ENCODE measurements at regions not wholly inside any gene's neighbourhood (a gene's known extent, or its start where the extent isn't known, plus 50 kb on each side); places are given as distances from the start of the nearest gene placed in this dataset.

- H3K27me3 ChIP-seq (ENCODE audit: control insufficient read depth, insufficient read depth, low read length): no peaks in the 10 kb centered on the region
- H2BK120ac ChIP-seq (ENCODE audit: low read depth, low read length): no peak overlapping the region
- no peaks in the 10 kb centered on the region for H4K20me1 ChIP-seq (ENCODE audit: insufficient read depth, low read length)
- no peak overlapping the region for H3K4me2 ChIP-seq (ENCODE audit: low read depth, low read length)
- DNase-seq: no peak
- H3K9me3 ChIP-seq (ENCODE audit: control insufficient read depth, insufficient read depth, low read length): peaks cover 79% of the 10 kb centered on the region
- no peak overlapping the region for H2BK20ac ChIP-seq (ENCODE audit: low read depth, low read length)
- no peak overlapping the region for H4K91ac ChIP-seq (ENCODE audit: insufficient read depth, low read depth, low read length)
- H4K8ac ChIP-seq (ENCODE audit: low read depth in 2 of 2, low read length in 2 of 2): no peak overlapping the region
- no peak overlapping the region for H2AK9ac ChIP-seq (replicated peaks; ENCODE audit: low read depth, low read length, poor library complexity)
- in situ Hi-C loops (cut with MboI; ENCODE audit: low sequenced_read_pairs) (no loop called here), intact Hi-C loops (cut with micrococcal nuclease) (no loop called here), dilution Hi-C loops (cut with HindIII; ENCODE audit: low sequenced_read_pairs, unreplicated experiment) (no loop called here)
- WGBS, 2 experiments (ENCODE audit: extremely low coverage in 2 of 2, insufficient read length in 1 of 2): 52% methylated on average over 5 of the region's 15 CpGs; no CpG with 5 or more reads in 1 of the 2 experiments
- H3K27ac ChIP-seq (ENCODE audit: insufficient read depth, low read length): no peak overlapping the region
- ChIA-PET CTCF (no interaction called here), POLR2A (ENCODE audit: unreplicated experiment) (no interaction called here)
- H3K18ac ChIP-seq (ENCODE audit: low read depth, low read length): no peak overlapping the region
- no peak for ATAC-seq (ENCODE audit: low read depth)
- no peak overlapping the region for H3K9ac ChIP-seq (ENCODE audit: low read depth, low read length)
- H3K79me1 ChIP-seq (ENCODE audit: low read depth in 1 of 2, low read length in 2 of 2): no peaks in the 10 kb centered on the region
- TF ChIP-seq RFX5 (IDR thresholded peaks at IDR 0.05; ENCODE audit: low read depth, low read length): no peak
- TF ChIP-seq CEBPB (IDR thresholded peaks at IDR 0.05; ENCODE audit: low read depth, low read length): no peak
- TF ChIP-seq, protein P1, sequence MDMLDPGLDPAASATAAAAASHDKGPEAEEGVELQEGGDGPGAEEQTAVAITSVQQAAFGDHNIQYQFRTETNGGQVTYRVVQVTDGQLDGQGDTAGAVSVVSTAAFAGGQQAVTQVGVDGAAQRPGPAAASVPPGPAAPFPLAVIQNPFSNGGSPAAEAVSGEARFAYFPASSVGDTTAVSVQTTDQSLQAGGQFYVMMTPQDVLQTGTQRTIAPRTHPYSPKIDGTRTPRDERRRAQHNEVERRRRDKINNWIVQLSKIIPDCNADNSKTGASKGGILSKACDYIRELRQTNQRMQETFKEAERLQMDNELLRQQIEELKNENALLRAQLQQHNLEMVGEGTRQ (IDR thresholded peaks at IDR 0.05; ENCODE audit: low read depth, low read length): no peak
- no peak for TF ChIP-seq MAZ (IDR thresholded peaks at IDR 0.05; ENCODE audit: borderline replicate concordance, low read depth, low read length)
- no peak for TF ChIP-seq CTCF (conservative IDR thresholded peaks at IDR 0.05; ENCODE audit: low read depth, low read length)
- TF ChIP-seq POLR2A (IDR thresholded peaks at IDR 0.05; ENCODE audit: low read depth, low read length): no peak
- no peak for TF ChIP-seq ELK1 (IDR thresholded peaks at IDR 0.05; ENCODE audit: borderline replicate concordance, low read depth, low read length)
- TF ChIP-seq MAFK (IDR thresholded peaks at IDR 0.05; ENCODE audit: low read depth, low read length): no peak
- TF ChIP-seq BHLHE40 (IDR thresholded peaks at IDR 0.05; ENCODE audit: low read depth, low read length): no peak
- TF ChIP-seq MXI1 (IDR thresholded peaks at IDR 0.05; ENCODE audit: borderline replicate concordance, low read depth, low read length): no peak
- TF ChIP-seq SMC3 (IDR thresholded peaks at IDR 0.05; ENCODE audit: low read depth, low read length): no peak
- no peak for TF ChIP-seq FOS (IDR thresholded peaks at IDR 0.05; ENCODE audit: low read depth, low read length)
- no peak for TF ChIP-seq NFE2L2 (IDR thresholded peaks at IDR 0.05; ENCODE audit: low read depth, low read length)
- no peak for TF ChIP-seq CHD1 (IDR thresholded peaks at IDR 0.05; ENCODE audit: low read depth, low read length)
- no peak for TF ChIP-seq RAD21 (IDR thresholded peaks at IDR 0.05; ENCODE audit: low read length)
- no peak for TF ChIP-seq RCOR1 (IDR thresholded peaks at IDR 0.05; ENCODE audit: insufficient replicate concordance, low read length)
- H3K14ac ChIP-seq (replicated peaks; ENCODE audit: low read depth, low read length): no peak overlapping the region
- H4K5ac ChIP-seq (ENCODE audit: low read depth, low read length): no peak overlapping the region
- H2AFZ ChIP-seq (replicated peaks; ENCODE audit: low read length, poor library complexity): no peak overlapping the region
- H3K4me3 ChIP-seq (ENCODE audit: insufficient read depth, low read depth, low read length): no peak overlapping the region
- no peaks in the 10 kb centered on the region for H3K9me1 ChIP-seq (ENCODE audit: insufficient read depth, low read length)
- no peak overlapping the region for H2AK5ac ChIP-seq (ENCODE audit: low read depth, low read length)
- no peak overlapping the region for H3K23ac ChIP-seq (ENCODE audit: low read depth, low read length)
- H3K56ac ChIP-seq (ENCODE audit: extremely low read depth, insufficient read depth, low read length): no peak overlapping the region
- H3K4me1 ChIP-seq (ENCODE audit: control insufficient read depth, insufficient read depth, low read length): no peaks in the 10 kb centered on the region
- no peaks in the 10 kb centered on the region for H3K36me3 ChIP-seq (ENCODE audit: control insufficient read depth, insufficient read depth, low read length)
- H2BK5ac ChIP-seq (ENCODE audit: low read depth, low read length, poor library complexity, severe bottlenecking): no peak overlapping the region
- no peak overlapping the region for H2BK15ac ChIP-seq (ENCODE audit: low read depth, low read length)
- BruUV-seq (replicated peaks): no TSS peak
- H3K4ac ChIP-seq (ENCODE audit: low read depth, low read length): no peak overlapping the region
Observed at GRCh38 chr1:2881556-2881955, 80.1 kb upstream of the TTC34 start.

Measured in IMR-90 (cell line).